Neural progenitor cell (in vitro differentiated cells): ENCODE measurements at regions not wholly inside any gene's neighbourhood (a gene's known extent, or its start where the extent isn't known, plus 50 kb on each side); places are given as distances from the start of the nearest gene placed in this dataset.

ENCODE experiments used
- DNase-seq: peaks from one replicate; pipeline ENCODE4 v3.0.0-alpha.2; 2016; ENCODE audit warnings: low spot score
- H2AFZ ChIP-seq: fragments of 200-600 bp; sonication (generic); replicated peaks from 2 replicates; pipeline ENCODE4 v1.6.1; 2016; ENCODE audit warnings: antibody characterized with exemption
- H3F3A ChIP-seq: fragments of 200-600 bp; sonication (generic); 2 replicates; pipeline ENCODE4 v1.6.1; 2016; ENCODE audit warnings: antibody characterized with exemption, low read depth
- H3K27ac ChIP-seq: fragments of 200-600 bp; sonication (generic); 2 replicates; pipeline ENCODE4 v1.5.1; 2016; ENCODE audit warnings: mild to moderate bottlenecking
- H3K27me3 ChIP-seq: fragments of 200-600 bp; sonication (generic); 2 replicates; pipeline ENCODE4 v1.6.1; 2016; ENCODE audit warnings: mild to moderate bottlenecking, moderate library complexity
- H3K36me3 ChIP-seq: fragments of 200-600 bp; sonication (generic); 2 replicates; pipeline ENCODE4 v1.5.1; 2016
- H3K4me1 ChIP-seq: fragments of 200-600 bp; sonication (generic); 2 replicates; pipeline ENCODE4 v1.6.1; 2016; ENCODE audit warnings: mixed run types
- H3K4me2 ChIP-seq: fragments of 200-600 bp; sonication (generic); 2 replicates; pipeline ENCODE4 v1.6.1; 2016
- H3K4me3 ChIP-seq: fragments of 200-600 bp; sonication (generic); 2 replicates; pipeline ENCODE4 v1.5.1; 2016
- H3K79me2 ChIP-seq: fragments of 200-600 bp; sonication (generic); 2 replicates; pipeline ENCODE4 v1.6.1; 2016; ENCODE audit warnings: low read depth
- H3K9ac ChIP-seq: fragments of 200-600 bp; sonication (generic); 2 replicates; pipeline ENCODE4 v1.6.1; 2016
- H3K9me3 ChIP-seq: fragments of 200-600 bp; sonication (generic); 2 replicates; pipeline ENCODE4 v1.5.1; 2016; ENCODE audit warnings: low read depth
- H4K20me1 ChIP-seq: fragments of 200-600 bp; sonication (generic); 2 replicates; pipeline ENCODE4 v1.6.1; 2016; ENCODE audit warnings: low read depth
- H3K27ac Mint-ChIP-seq: 3 replicates; pipeline ENCODE4 v1.8.0; 2021; ENCODE audit warnings: mixed read lengths
- H3K27me3 Mint-ChIP-seq: 2 replicates; pipeline ENCODE4 v1.8.0; 2022; ENCODE audit warnings: low read depth, mild to moderate bottlenecking, inconsistent platforms, moderate library complexity, mixed read lengths; ENCODE audit not compliant: insufficient read depth
- H3K36me3 Mint-ChIP-seq: 3 replicates; pipeline ENCODE4 v1.8.0; 2021; ENCODE audit warnings: mixed read lengths
- H3K4me1 Mint-ChIP-seq: 3 replicates; pipeline ENCODE4 v1.8.0; 2021; ENCODE audit warnings: mixed read lengths
- H3K4me3 Mint-ChIP-seq: 3 replicates; pipeline ENCODE4 v1.8.0; 2021; ENCODE audit warnings: mild to moderate bottlenecking, moderate library complexity, mixed read lengths
- H3K9me3 Mint-ChIP-seq: 3 replicates; pipeline ENCODE4 v1.8.0; 2020; ENCODE audit warnings: mixed read lengths
- CTCF ChIP-seq: fragments of 200-600 bp; sonication (generic); IDR thresholded peaks from 2 replicates; pipeline ENCODE4 v1.5.1; 2017; ENCODE audit warnings: antibody characterized with exemption, mild to moderate bottlenecking
- EZH2 ChIP-seq: fragments of 200-600 bp; sonication (generic); IDR thresholded peaks from 2 replicates; pipeline ENCODE4 v1.6.1; 2017; ENCODE audit warnings: antibody characterized with exemption, mild to moderate bottlenecking, moderate library complexity
- EZH2phosphoT487 ChIP-seq: fragments of 200-600 bp; sonication (generic); IDR thresholded peaks from 2 replicates; pipeline ENCODE4 v1.6.1; 2017; ENCODE audit warnings: antibody characterized with exemption

- Mint-ChIP-seq H3K4me3 (no peak overlapping the region), H3K9me3 (no peaks in the 10 kb centered on the region), H3K36me3 (no peaks in the 10 kb centered on the region), H3K27me3 (no peaks in the 10 kb centered on the region), H3K27ac (no peak overlapping the region), H3K4me1 (no peaks in the 10 kb centered on the region)
- H4K20me1 ChIP-seq, result no peaks in the 10 kb centered on the region
- DNase-seq, result no peak
- no peak overlapping the region for H3K27ac ChIP-seq
- no peaks in the 10 kb centered on the region for H3K4me1 ChIP-seq
- H3K4me2 ChIP-seq, result no peak overlapping the region
- no peak overlapping the region for H3K9ac ChIP-seq
- H3K79me2 ChIP-seq, result no peaks in the 10 kb centered on the region
- H3K27me3 ChIP-seq, result no peaks in the 10 kb centered on the region
- H3F3A ChIP-seq, result no peaks in the 10 kb centered on the region
- TF ChIP-seq CTCF (no peak), EZH2phosphoT487 (no peak), EZH2 (no peak)
- H3K4me3 ChIP-seq, result no peak overlapping the region
- H3K9me3 ChIP-seq, result no peaks in the 10 kb centered on the region
- no peak overlapping the region for H2AFZ ChIP-seq
- H3K36me3 ChIP-seq, result no peaks in the 10 kb centered on the region
These were observed 116.0 kb upstream of the ETAA1 start for GRCh38 chr2:67281101-67281500.

- Histone ChIP-seq H3K27ac (no peak overlapping the region), H3K9me3 (no peaks in the 10 kb centered on the region), H3K4me2 (no peak overlapping the region), H4K20me1 (no peaks in the 10 kb centered on the region), H3K36me3 (no peaks in the 10 kb centered on the region), H3K79me2 (no peaks in the 10 kb centered on the region), H3K4me1 (no peaks in the 10 kb centered on the region), H3F3A (no peaks in the 10 kb centered on the region), H3K9ac (no peak overlapping the region), H3K4me3 (no peak overlapping the region), H3K27me3 (no peaks in the 10 kb centered on the region), H2AFZ (no peak overlapping the region)
- H3K27ac Mint-ChIP-seq, result no peak overlapping the region
- H3K4me1 Mint-ChIP-seq, result peaks cover 3% of the 10 kb centered on the region
- DNase-seq, result no peak
- H3K27me3 Mint-ChIP-seq, result no peaks in the 10 kb centered on the region
- no peaks in the 10 kb centered on the region for H3K9me3 Mint-ChIP-seq
- no peak for TF ChIP-seq EZH2phosphoT487
- TF ChIP-seq EZH2, result no peak
- TF ChIP-seq CTCF, result no peak
- H3K36me3 Mint-ChIP-seq, result no peaks in the 10 kb centered on the region
- no peak overlapping the region for H3K4me3 Mint-ChIP-seq
These were observed 113.5 kb upstream of the ETAA1 start for GRCh38 chr2:67283641-67284040.

- Mint-ChIP-seq H3K27ac (no peak overlapping the region), H3K4me1 (peaks cover 3% of the 10 kb centered on the region), H3K4me3 (no peak overlapping the region), H3K36me3 (no peaks in the 10 kb centered on the region), H3K27me3 (no peaks in the 10 kb centered on the region), H3K9me3 (no peaks in the 10 kb centered on the region)
- H2AFZ ChIP-seq, result no peak overlapping the region
- no peak for TF ChIP-seq EZH2
- no peak for TF ChIP-seq CTCF
- no peak for TF ChIP-seq EZH2phosphoT487
- no peak overlapping the region for H3K9ac ChIP-seq
- H3K27ac ChIP-seq, result no peak overlapping the region
- H3F3A ChIP-seq, result no peaks in the 10 kb centered on the region
- H3K27me3 ChIP-seq, result no peaks in the 10 kb centered on the region
- no peaks in the 10 kb centered on the region for H3K36me3 ChIP-seq
- H3K4me1 ChIP-seq, result no peaks in the 10 kb centered on the region
- no peak for DNase-seq
- H3K79me2 ChIP-seq, result no peaks in the 10 kb centered on the region
- no peaks in the 10 kb centered on the region for H3K9me3 ChIP-seq
- no peaks in the 10 kb centered on the region for H4K20me1 ChIP-seq
- no peak overlapping the region for H3K4me2 ChIP-seq
- no peak overlapping the region for H3K4me3 ChIP-seq
These were observed 110.0 kb upstream of the ETAA1 start for GRCh38 chr2:67286981-67287759.
